HG03196 (cell line): ENCODE measurements at regions not wholly inside any gene's neighbourhood (a gene's known extent, or its start where the extent isn't known, plus 50 kb on each side); places are given as distances from the start of the nearest gene placed in this dataset.
"Not testable (repeated sequence)": the region's sequence is repeated elsewhere in the genome, so short reads cannot be mapped to it uniquely, and the experiment has no call there.

ENCODE experiments used
- ATAC-seq: cut with Tn5 transposase; IDR thresholded peaks from one replicate; pipeline ENCODE4 v1.9.1; 2021; ENCODE audit not compliant: unreplicated experiment

DNA sequence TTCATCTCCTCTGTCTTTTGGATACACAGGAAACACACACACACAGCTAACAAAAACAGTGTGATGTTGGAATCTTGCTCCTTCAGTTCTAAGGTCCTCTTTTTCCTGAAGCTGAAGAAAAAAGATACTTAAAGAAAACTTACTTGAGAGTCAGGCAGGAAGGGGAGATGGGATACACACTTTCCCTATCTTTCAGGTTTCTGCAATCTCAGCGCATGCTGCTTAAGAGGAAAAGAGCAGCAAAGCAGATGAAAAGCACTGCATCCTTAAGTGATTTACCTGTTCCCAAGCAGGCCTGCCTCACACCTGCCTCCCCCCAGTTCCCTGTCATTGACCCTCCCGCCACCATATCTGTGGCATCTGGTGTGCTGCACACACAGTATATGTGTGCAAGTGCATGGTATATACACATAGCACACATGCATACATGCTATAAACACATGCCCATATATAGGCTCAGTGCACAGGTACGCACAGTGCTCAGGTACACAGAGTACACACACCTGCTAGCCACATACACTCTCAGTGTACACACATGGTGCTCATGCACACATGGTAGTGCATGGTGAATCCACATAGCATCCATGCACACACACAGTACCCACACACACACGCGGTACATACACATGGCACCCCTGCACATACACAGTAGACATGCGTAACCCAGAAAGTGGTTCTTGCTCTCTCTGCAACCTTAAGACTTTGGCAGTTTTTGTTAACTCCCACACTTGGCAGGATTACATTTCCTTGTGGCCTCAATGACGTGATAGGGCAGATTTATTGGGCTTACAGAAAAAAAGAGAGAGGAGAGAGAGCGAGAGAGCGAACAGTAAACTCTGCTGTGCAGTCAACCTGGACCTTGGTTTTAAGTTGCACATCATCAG, 166.9 kb downstream of the TOMM20 start:
- ATAC-seq, result no peak

DNA sequence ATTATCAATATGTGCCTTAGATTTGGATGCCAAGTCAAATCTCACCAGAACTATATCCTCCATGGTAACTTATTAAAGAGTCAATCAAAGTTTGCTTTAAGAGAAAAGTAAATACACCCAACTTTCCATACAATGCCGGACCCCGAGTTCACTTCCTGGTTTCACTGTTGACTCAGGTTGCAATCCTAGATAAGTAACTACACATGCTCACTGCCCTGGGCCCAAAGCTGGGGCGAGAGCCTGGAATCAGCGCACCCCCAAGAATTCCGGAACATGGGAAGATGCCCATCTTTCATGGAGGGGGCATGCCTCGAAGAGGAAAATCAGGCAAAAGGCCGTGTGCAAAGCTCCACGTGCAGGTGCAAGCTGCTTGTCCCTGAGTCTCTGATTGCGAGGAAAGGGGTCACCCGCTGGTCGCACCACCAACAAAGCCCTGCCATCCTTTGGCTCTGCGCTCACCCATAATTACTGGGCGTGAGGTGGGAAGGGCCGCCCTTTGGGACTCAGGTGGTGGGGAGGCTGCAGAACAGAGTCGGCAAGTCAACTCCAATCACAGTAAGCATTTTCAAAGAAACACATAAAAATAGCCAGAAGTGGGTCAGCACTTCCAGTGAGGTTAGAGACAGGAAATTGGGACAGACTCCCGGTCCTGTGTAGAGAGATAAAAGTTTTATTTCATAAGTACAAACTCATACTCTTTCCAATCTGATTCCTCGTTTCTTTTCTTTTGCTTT, 167.7 kb downstream of the TOMM20 start:
- no peak for ATAC-seq

DNA sequence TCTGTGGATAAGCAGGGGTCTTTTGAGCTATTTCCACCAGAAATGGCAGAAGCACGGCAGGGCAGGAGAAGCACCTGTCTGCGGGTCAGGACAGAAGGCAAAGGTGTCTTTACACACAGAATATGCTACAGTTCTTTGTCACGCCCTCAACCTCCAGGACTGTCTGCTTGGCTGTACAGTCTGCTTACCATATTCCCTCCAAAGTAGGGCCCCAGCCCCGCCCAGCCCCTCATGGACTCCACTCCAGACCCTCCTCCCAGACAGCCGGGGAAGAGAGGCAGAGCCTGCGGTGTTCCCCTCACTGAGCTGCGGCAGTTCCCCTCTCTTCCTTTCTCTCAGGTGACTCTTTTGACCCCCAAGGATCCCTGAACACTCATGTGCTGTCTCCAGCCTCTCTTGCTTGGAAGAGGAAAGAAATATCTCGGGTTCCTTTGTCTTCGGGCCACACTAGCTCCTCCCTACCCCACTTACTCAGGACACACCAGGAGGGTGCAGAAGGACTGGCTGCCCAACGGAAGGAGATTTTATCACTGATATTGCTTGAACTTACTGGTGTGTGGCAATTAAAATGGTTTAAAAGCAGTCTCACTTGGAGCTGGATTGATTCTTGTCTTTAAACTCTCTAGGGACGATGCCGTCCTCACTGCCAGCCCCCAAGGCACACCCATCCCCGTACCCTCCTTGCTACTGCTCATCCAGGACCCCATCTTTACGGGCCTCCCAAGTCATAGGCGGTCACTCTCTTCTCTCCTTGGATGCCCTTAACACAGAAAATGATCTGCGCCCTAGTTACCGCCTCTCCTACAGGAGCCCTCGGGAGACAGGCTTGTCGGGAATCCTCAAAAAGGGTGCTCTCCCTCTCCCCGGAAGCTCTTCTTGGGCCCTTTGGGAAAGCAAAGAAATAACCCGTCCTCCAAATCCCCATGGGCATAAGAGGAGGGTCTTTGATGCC, 169.7 kb downstream of the TOMM20 start:
- no peak for ATAC-seq

DNA sequence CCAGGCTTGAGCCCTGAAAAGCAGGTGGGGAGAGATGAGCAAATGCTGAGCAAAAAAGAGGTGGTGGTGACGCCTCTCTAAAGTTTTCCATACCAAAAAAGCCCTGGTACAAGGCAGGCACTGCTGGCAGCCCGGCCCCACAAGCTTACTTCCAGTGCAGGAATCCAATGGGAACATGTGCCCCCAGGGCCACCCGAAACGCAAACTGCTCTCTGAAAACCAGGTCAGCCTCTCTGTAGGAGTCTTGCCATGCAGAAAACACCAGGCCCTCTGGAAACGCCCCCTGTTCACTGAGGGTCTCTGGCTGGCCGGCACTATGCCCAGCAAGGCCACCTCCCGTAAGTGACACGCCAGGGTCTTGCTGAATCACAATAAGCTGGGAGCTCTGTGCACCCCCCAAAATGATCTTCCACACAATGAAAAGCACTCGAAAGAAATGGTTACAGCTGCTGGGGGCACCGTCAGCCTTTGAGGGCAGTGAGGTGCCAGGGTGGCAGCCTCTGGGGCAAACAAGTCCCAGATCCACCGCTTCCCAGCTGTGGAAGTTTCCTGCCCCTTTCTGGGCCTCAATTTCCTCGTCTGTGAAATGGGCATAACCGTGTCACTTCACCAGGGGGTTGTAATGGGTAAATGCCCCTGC, 170.5 kb downstream of the TOMM20 start:
- no peak for ATAC-seq

DNA sequence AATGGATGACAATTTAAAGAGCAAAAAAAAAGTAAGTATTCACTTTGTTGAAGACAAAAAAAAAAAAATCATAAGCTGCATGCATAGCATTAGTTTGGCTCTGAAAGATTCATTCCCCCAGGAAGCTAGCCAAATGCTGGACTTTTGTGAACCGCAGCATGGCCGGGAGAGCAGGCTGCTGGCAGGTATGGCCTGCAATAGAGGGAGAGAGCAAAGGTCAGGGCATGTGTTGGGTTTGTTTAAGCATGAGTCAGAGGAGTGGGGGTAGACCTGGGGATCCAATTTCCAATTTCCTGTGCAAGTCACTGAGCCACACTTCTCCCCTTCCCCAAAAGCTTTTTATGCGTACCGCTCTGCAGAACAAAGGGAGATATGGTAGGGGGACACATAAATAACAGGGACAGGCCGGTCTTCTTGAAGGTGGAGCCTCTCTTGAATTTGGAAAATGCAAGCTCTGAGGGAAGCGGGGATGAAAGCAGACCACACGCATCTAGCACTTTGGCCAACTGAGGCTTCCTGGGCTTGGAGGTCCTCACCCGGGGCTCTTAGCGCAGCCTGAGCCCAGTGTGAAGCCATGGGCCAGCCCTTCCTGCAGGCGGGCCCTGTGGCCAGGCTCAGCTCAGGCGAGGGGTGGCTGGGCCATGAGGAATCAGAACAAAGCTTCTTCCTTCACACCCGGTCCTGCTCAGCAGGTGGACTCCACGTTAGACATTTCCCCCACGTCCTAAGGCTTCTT, 171.1 kb downstream of the TOMM20 start:
- no peak for ATAC-seq

DNA sequence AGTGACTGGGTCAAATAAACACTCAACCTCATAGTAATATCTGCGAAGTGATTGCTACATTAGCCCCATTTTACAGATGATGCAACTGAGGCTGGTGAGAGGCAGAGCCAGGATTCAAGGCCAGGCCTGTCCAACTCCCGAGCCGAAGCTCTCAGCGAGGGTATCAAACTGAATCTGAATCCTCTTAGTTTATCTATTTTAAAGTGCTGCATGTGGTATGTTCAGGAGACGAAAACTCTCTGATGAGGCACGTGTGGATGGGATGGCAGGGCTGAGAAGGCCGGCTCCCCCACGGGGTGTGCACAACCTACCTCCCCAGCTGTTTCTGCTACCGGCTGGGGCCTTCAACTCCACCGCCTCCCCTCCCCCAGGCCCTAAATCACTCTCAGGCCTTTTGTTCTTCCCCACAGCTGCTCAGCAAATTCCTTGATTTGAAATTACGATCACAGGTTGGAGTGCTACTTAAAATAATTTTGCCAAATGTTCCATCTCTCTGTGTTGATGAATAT, 171.8 kb downstream of the TOMM20 start:
- no peak for ATAC-seq

DNA sequence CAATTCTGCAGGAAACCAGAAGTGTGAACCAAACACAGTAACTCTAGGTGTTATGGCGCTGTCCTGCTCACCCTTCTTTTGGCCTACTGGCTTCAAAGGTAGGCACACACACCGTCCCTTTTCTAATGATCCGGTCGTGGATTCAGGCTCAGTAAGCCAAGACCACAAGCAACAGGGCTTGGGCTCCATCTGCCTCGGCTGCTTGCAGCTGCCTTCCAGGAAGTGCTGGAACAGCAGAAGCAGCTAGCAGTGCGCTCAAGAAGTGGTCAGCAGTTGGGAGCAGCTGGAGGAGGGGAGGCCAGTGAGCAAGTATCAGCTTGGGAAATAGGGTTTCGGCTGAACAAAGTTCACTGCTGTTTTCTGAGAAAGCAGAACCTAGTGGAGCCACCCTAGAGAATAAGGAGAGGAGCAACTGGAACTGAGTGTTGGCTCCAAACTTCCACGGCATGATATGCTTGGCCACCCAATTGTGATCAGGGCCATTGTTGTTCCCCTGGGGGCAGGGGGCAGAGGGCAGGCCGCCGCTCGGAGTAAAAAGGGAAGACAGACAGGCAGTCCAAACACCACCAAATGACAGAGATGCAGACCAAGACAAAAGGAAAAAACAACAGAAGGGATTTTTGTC, 173.4 kb downstream of the TOMM20 start:
- no peak for ATAC-seq

DNA sequence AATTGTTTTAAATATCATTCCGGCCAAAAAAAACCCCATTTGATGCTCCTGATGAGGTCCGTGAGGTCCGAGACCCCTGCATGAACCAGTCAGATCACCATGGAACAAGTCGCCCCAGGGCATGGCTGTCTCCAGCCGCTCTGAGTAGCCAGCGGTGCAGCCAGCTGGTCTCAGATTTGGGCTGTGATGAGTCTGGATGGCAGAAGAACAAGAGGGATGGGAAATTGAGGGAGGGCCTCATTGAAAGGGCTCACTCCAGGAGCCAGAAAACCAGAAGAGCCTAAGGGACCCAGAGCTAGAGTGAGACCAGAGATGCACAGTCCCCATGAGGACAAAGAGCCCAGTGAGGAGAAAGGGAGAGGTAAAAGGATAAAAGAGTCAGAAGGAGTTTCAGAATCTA, 174.0 kb downstream of the TOMM20 start:
- no peak for ATAC-seq

DNA sequence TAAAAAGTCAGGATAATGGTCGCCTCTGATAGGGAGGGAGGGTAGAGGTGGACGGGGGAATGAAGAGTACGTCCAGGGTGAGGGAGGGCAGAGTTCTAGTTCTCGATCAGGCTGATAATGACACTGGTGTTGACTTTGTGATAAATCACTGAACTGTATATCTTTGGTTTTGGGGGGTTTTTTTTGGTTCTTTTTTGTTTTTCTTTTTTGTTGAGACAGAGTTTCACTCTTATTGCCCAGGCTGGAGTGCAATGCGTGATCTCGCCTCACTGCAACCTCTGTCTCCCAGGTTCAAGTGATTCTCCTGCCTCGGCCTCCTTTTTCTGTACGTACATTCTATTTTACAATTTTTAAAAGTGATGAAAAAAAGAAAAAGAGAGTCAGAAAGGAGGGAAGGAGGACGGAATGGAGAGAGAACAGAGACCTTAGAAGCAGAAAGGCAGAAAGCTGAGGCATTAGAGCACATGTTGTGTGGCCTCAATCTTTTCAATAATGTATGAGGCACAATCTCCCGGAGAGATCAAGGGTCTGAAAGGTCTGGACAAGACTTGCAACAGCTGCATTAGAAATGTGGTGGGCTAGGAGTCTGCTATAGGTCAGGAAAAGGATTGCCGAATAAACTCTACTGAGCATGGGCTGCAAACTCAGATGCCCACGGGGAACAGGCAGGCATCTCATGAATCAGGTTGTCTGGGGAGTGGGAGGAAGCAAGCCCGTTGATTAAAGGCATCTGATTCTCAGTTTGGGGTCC, 174.8 kb downstream of the TOMM20 start:
- ATAC-seq, result no peak

DNA sequence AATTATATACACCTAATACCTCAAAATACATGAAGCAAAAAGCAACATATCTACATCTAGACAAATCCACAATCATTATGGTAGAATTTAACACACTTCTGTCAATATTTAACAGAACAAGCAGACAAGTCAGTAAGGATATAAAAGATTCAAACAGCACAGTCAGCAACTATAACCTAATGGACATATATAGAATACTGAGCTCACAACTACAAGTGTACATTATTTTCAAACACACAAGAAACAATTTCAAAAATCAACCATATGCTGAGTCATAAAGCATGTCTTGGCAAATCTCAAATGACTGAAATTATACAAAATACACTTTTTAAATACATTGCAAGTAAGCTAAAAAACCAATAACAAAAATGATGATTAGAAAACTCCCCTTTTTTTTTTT, 178.0 kb downstream of the TOMM20 start:
- no peak for ATAC-seq

DNA sequence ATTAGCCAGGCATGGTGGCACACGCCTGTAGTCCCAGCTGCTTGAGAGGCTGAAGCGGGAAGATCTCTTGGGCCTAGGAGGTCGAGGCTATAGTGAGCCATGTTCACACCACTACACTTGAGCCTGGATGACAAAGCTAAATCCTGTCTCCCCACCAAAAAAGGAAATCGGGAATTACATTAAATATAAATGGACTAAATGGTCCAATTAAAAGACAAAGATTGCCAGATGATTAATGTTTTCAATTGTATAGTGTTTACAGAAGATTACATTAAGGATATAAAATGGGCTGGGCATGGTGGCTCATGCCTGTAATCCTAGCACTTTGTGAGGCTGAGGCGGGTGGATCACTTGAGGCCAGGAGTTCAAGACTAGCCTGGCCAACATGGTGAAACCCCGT, 179.1 kb downstream of the TOMM20 start:
- not testable (repeated sequence) for ATAC-seq

DNA sequence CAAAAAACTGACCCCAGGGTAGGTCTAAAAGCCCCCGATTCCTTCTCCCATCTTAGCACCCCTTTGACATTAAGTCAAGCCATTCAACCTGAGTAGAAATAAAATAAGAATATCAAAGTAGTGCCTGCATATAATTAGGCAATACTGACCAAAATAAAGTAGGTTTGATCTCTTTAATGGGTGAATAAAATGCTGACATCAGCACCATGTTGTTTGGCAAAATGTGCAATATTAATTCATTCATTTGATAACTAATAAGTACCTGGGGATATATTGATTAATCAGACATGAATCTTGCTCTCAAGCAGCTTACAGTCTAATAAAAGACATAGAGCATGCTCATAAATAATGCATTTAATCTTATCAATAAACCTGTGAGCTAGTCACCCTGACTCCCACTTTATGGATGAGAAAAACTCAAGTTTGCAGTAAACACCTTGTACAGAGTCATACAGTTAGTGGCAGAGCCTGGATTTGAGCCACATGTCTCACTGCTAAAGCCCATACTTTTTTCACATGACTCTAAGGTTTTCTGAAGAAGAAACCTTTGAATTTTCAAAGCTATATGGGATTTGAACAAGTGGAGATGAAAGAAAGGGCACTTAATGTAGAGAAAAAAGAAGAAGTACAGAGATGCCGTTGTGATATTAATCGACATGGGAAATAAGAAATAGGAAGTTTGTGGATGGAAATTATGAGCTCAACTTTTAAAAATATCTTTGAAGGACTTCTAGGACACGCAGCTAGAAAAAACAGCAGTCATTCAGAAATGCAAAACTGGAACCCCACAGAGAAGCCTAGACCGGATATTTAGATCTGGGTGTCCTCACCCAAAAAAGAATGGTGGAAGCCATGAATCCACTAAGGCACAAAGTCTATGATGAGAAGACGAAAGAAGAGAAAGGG, 183.9 kb downstream of the TOMM20 start:
- ATAC-seq, result no peak

DNA sequence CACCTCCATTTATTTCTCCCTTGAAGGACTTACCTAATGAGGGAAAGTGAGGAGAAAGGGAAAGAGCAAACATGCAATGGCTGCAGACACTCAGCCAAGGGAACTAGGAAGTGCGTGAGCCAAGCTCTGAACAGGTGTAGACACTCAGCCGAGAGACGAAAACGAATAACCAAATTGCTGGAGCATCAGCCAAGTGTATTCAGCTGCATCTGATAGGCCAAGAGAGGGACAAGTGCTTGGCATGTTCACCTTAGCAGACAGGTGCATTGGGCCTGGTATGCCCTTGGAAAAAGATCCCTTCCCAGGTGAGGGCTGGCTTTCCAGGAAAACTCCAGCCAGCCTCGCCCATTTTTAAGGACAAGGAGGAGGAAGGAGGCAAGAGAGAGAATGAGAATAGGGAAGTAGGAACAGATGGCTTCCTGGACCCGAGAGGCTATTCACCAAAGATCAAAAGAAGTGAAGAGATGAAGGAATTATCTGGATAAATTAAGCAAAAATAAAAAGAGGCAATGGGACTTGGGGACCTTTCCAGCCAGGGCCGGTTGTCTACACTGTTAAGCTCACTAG, 184.7 kb downstream of the TOMM20 start:
- ATAC-seq, result no peak

DNA sequence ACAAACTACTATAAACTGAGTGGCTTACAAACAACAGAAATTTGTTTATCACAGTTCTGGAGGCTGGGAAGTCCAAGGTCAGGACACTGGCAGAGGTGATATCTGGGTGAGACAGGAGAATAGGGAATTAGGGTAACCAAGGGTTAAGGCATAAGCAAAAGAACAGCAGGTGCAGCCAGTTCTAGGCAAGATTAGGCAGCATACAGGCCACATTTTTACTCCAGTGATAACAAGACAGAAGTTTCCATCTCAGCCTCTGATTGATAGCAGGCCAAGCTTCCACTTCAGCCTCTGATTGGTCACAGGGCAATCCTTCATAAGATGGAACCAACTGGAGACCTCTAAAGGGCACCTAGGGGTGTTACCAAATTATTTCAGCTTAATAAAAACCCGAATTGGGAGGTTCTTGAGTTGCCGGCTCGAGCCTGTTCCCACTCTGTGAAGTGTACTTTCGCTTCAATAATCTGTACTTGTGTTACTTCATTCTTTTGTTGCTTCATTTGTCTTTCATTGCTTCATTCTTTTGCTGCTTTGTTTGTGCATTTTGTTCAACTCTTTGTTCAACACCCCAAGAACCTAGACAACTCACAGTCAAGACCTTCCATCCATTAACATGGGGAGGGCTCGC, 185.6 kb downstream of the TOMM20 start:
- no peak for ATAC-seq

DNA sequence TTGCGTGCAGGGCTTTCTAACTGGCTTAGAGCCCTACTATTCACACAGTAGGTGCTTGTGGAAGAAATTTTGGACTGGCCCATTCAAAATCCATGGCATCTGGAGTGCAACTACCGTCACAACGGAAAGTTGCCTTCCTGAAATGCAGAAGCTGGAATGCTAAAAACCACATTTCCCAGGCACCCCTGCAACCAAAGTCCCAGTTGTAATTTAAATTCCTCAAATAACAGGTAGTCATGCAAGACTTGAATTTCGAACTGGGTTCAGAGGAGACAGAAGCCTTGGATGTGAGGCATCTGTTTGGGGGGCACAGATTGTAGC, 186.7 kb downstream of the TOMM20 start:
- no peak for ATAC-seq

DNA sequence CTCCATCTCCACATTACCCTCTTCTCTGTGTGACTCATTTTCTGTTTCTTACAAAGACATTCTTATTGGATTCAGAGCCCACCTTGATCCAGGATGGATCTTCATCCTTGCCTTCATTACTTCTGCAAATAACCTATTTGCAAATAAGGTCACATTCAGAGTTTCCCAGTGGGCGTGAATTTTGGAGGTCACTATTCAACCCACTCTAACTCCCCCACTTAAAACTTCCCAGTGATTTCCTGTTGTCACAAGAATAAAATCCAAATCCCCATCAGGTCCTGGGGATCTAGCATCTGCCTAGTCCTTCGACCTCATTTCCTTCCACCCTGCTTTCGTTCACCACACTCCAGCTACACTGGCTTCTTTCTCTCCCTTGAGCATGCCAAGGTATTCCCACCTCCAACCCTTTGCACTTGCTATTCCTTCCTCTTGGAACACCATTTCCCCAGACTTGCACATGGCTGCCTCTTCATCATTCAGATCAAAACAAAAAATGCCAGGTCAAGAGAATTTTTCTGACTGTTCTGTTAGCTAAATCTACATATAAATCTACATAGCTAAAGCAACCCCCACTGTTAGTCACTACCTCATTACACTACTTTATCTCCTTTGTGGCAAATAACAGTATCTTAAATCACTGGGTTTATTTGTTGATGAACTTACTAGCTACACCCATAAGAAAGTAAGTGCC, 187.2 kb downstream of the TOMM20 start:
- ATAC-seq, result no peak
